HG02943 (cell line): ENCODE measurements at regions not wholly inside any gene's neighbourhood (a gene's known extent, or its start where the extent isn't known, plus 50 kb on each side); places are given as distances from the start of the nearest gene placed in this dataset.

Source experiments
- ATAC-seq: cut with Tn5 transposase; IDR thresholded peaks from one replicate; pipeline ENCODE4 v1.9.1; 2021; ENCODE audit warnings: mild to moderate bottlenecking, low read depth, moderate library complexity; ENCODE audit not compliant: unreplicated experiment

DNA sequence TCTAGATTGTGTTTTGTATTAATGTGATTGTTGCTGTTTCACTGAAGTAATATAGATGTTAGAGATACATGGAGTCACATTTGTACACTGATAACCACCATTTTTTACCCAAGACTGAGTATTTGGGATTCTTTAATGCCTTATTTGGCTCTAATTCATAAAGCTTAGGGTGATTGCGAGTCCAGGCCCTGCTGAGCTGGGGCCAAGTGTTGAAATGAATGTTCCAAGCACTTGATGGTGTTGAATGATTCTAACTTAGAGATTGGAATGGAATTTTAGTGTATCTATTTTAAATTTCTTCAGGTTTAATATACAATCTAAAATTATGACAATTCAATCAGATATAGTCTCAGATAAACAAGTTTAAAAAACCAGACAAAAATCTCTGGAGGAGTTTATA, 329.4 kb upstream of the SLC35B3 start:
- ATAC-seq: no peak

DNA sequence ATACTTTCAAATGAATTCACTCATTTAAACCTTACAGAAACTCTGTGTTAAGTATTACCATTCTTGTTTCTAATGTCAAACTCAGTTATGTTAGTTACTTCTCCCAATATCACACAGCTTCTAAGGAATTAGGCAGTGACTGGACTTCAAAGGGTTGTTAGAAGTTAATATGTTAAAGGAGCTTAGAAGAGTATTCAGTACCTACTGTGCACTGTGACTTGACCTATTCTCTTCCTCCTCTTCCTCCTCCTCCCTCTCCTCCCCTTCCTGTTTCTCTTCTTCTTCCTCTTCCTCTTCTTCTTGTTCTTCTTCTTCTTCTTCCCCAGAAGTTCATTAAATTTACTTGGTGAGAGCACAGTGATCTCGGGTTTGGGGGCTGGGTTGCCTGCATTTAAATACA, 325.6 kb upstream of the SLC35B3 start:
- ATAC-seq: no peak

DNA sequence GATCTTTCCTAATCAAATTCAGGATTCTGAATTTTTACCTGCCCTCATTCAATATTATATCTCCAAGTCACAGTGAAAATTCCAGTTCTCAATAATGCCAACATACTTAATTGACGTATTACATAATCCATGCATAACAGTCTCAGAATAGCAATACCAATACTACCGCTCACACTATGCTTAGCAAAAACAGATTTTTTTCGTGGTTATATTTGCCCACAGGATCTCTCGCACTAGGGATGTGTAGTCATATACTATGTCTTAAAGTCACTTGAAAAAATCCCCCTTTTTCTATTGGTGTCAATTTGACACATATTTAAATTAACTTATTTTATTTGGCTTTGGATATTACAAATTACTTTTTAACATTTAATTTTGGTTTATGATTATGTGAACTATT, 323.1 kb upstream of the SLC35B3 start:
- ATAC-seq: no peak

DNA sequence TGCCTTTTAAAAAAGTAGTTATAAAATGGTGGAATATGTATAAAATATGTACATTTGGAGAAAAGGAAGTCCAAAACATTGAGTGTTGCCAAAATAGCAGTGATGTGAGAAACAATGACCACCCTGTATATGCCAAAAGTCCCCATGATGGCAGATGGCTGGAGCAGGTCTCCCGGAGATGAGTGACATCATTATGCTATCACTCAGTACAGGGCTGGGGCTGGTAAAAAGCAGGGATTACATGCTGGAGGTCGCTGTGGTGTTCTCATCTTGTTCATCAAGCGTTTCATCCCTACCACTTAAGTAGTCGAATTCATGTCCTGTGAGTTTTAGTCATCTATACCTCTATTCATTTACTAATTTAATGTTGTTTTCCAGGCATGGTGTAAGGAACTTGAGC, 315.3 kb upstream of the SLC35B3 start:
- no peak for ATAC-seq

DNA sequence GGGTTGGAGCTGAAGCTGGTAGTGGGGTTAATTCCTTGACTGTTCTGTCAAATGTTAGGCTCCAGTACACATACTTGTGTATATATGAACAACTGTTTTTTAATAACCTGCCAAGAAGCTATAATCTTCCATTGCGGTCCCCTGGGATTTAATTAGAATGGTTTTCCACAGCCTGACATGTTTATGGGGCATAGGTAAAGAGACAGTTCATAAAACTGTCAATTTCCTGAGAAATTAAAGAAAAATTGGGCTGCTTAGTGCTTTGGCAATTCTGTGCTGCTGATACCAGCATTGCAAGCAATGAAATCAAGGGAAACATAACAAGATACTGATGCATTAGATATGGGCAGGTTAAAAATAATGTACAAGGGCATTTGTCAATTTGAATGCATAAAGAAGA, 314.1 kb upstream of the SLC35B3 start:
- ATAC-seq: no peak

DNA sequence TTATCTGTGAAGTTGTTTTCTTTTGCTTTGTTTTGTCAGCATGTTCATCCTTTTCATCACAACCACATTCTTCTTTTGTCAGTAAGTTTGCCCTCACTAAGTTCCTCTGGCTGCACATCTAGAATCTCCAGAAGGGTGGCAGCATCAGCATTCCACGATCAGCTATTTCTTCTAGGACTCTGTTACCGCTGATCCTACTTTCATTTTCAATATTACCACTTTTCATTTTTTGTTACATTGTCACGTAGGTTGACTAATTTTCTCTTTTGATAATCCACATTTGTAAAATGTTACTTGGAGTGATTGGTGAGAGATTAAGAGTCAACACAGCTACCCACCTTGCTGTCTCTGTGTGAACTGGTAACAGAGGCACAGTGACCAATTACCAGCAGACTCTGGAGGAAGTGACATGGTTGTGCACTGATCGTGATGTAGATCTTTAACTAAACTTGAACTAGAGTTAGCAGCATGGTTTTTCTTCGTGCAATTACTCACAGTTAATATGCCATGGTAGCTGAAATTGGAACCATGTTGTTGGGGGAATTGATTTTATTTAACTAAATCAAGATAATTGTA, 307.9 kb upstream of the SLC35B3 start:
- ATAC-seq: peak; percentile 87

DNA sequence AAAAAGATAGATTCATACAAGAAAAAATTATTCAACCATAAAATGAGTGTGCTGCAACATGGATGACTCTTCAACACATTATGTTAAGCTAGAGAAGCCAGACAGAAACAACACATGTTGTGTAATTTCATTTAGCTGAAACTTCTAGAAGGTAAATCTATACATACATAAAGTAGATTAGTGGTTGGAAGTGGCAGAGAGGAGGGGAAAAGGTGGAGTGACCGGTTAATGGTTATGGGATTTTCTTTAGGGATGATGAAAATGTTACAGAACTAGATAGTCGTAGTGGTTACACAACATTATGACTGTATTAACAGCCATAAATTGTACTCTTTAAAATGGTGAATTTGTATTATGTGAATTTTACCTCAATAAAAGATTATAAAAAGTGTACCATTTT, 304.1 kb upstream of the SLC35B3 start:
- no peak for ATAC-seq

DNA sequence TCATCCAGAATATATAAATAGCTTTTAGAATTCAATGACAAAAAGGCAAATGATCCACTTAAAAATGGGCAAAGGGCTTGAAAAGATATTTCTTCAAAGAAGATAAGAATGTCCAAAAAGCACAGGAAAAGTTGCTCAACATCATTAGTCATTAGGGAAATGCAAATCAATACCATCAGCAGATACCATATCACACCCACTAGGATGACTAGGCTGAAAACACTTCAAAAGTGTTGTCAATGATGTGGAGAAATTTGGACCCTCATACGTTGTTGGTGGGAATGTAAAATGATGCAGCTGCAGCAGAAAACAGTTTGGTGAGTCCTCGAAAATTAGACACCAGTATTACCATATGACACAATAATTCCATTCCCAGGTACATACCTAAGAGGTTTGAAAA, 303.6 kb upstream of the SLC35B3 start:
- no peak for ATAC-seq

DNA sequence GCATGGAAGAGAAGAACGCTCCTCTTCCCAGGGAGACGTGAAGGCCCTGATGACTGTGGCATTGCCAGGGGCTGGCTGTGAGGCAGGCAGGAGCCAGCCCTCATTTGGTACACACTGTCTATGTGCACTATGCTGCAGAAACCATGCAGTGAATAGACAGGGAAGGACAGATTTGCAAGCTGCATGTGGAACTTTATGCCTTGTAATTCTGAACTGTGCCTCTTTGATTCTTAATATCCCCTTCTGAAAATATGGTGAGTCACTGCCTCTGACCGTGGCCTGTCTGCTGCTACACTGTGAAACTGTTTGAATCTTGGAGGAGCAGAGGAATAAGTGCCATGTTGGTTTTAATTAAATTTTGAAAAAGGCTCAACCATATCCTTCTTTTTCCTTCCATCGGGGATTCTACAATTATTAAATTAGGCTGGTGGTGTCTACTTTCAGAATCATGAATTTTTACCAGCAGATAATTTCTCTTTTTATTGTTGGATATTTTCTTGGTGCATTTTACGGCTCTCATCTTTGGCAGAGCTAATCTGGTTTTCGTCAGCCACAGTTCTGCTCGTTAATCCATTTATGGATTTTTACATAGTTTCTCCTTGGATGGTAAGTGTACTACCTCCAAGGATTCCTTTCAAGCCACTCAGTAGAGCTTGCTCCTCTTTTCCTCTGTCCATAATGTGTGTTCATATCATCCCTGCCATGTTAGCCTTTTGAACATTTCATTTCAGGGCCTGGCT, 301.0 kb upstream of the SLC35B3 start:
- no peak for ATAC-seq

DNA sequence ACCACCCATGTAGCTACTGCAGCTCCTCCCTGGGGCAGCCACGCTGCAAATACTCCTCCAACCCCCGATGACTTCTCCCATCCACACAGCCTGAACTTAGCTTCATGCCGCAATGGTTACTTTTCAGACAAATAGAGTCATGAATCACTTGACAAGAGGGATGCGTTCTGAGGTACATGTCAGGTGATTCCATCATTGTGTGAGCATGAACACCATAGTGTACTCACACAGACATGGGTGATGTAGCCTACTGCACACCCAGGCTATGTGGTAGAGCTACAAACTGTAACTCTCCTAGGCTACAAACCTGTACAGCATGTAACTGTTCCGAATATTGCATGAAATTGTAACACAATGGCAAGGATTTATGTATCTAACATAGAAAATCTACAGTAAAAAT, 298.5 kb upstream of the SLC35B3 start:
- no peak for ATAC-seq

DNA sequence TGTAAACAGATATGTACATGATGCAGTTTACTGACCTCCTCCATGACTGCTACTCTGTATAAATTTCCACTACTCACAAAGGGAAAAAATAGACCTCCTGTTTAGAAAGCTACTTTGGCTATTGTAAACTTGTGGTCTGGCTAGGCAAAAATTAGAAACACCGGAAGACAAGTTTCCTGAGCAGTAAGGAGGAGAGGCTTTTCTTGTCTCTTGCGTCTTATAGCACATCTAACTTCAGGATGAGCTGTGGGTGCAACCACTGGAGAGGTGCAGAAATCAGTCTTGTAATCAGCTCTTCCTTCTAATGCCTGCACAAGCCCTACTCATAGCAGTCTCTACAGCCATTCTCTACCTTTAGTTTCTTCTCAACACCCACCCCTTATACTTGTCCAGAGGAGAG, 296.5 kb upstream of the SLC35B3 start:
- ATAC-seq: no peak

DNA sequence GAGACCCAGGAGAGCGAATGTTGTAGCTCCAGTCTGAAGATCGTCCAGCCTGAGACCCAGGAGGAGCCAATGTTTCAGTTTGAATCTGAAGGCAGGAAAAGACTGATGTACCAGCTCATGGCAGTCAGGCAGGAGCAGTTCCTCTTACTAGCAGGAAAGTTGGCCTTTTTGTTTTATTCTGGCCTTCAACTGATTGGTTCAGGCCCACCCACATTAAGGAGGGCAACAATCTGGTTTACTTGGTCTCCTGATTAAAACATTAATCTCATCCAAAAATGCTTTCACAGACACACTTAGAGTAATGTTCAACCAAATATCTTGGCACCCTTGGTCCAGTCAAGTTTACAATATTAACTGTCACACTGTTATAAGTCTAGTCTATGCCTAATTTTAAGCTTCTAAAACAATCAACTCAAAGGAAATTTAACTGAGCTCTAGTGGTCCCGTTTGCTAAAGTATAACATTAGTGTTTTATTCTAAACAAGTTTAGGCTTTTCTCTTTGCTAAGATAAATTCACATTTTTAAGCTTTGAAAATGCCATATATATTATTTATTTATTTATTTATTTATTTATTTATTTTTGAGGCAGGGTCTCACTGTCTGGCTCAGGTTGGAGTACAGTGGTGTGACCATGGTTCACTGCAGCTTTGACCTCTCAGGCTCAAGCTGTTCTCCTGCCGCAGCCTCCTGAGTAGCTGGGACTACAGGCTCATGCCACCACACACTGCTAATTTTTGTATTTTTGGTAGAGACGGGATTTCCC, 275.5 kb upstream of the SLC35B3 start:
- no peak for ATAC-seq

DNA sequence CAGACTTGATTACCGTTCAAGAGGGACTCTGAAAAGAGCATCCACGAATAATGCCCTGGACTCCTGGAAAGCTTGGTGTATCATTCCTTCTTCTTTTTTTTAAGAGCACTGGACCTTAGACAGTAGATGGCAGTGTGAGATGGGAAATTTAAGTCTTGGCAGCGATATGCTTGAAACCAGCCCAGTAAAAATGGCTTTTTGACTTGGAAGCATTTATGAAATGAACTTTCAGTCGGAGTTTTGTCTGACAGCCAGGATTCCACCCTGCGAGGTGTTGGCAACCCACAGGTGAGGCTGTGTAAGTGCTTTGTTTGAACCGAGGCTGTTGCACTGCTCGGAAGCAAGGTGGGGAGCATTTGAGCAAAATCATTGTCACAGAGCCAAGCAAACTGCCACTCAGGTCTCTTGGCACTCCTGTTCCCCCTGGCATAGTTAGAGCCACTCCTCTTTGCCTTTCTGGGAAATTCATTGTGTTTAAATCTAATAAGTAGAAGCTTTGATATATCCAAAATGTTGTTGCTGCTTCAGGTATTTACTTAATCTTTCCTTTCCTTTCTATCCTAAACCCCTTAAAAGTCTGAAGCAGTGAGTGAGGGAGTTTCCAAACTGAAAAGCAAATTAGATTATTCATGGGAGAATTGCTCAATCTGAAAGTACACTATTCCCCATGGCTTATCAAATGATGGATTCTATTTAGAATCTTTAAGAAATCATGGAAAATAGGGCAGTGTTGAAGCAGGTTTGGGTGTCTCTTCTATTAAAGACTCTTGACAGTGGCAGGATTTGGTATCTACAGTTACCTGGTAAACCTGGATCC, 272.8 kb upstream of the SLC35B3 start:
- ATAC-seq: no peak

DNA sequence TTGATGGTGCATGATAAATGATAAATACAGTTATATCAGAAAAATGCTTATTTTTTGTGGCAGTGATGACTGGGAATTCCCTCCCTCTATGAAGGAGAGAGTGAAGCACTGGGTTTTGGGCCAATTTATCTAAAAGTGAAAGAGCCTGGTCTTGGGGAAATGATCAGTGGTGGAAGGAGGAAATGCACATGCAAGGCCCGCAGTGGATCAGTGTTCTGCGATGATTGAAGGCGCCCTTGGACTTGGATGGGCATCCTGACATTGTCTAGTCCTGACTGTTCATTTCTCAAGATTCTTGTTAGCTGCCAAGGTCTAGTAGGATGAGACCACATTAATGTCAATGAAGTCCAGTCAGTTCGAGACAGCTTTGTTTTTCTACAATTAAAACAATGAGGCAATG, 272.0 kb upstream of the SLC35B3 start:
- ATAC-seq: no peak

DNA sequence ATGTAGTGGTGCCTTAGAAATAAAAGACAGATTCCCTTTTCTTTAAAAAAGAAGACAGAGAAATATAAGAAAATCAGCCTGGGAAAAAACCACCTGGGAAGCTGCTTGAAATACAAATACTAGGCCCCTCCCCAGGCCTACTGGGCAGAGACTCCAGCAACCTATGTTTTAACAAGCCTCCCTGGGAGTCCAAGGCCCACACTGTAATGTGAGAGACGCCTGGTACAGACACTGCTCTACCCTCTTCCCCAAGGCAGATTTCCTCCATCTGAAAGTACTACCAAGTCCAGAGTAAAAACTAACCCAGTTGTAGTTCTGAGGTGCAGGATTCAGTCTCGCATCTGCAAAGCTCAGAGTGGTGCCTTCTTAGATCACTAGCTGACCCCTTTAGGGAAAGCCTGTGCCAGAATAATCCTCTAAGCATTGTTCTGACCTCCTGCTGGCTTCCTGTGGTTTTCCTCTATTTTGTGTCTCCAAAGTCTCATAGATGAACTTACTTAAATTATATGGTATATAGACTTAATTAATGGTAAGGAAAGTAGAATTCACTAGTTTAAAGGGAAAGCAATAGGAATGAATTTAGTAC, 270.2 kb upstream of the SLC35B3 start:
- ATAC-seq: no peak

DNA sequence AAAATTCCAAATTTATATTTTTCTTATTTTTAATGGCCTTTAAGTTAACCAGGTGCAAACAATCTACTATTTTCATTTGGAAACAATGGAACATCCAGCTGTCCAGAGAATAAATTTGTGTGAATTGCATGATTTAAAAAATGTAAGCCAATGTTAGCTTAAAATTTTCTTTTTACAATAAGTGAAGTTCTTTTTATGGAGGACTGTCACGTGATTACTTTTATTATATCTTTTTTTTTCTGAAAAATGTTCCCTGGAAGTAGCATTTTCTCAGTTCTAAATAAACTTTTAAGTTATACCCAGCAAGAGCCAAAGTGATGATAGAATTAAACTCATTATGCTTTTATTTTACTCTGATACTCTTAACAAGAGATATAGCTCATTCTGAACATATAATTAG, 267.7 kb upstream of the SLC35B3 start:
- ATAC-seq: no peak

DNA sequence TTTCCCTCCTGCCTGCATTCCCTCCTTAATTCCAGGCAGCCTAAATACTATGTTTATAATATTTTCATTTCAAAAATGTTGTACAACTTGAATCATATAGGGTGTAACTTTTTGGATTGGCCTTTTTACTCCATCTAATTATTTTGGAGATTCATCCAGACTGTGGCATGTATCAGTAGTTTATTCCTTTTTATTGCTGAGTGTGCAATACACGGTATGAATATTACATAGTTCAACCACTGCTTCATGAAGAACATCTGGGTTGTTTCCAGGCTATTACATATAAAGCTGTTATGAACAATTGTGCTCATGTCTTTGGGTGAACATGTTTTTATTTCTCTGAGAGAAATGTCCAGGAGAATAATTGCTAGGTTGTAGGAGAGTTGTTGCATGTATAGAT, 253.5 kb upstream of the SLC35B3 start:
- ATAC-seq: no peak

DNA sequence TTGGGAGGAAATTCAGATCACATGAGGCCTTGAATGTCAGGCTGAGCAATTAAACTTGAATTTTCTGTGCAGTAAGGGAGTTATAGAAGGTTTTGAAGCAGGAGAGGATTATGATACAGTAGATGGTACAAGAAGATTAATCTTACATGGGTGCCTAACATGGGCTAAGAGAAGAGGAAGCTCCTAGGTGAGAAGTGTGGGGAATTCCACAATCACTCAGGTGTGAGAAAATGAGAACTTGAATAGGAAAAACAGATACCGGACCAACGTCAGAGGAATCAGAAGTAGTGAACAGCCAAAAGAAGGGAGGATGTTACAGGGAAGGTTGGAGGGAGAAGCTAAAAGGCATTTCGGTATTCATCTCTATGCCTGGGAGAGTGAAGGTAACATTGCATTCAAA, 250.7 kb upstream of the SLC35B3 start:
- ATAC-seq: no peak

DNA sequence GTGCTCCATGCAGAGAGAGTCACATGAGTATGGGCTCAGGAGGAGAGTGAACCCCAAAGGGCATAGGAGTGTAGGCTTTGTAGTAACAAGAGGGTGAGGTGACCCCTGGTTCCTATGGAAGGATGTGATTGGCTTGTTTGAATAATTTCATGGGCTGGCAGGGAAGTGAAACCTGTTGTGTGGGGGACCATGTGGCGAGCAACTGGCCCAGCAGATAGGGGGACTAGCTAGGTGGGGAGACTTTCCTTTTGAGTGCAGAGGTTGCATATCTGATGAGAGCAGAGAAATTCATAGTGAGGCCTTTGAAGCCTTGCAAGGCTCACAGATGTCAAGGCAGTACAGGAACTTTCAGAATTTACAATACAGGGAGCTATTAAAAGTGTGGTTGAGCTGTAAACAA, 247.9 kb upstream of the SLC35B3 start:
- ATAC-seq: no peak

DNA sequence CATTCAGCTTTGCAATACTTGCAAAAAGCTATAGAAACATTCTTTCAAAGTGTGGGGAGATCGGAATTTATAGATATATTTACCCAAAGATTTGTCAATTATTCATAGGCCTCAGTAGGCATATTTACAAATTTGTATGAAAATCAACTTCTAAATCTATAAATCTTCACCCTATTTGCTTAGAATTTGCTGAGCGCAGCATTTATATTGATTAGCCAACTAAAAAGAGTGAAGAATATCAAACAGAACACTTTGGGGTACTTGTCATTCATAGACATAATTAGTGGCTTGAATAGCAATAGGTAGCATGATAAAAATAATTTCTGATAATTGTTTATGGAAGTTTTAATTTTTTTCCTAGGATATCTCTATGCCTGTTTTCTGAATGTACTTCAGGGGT, 244.5 kb upstream of the SLC35B3 start:
- no peak for ATAC-seq

DNA sequence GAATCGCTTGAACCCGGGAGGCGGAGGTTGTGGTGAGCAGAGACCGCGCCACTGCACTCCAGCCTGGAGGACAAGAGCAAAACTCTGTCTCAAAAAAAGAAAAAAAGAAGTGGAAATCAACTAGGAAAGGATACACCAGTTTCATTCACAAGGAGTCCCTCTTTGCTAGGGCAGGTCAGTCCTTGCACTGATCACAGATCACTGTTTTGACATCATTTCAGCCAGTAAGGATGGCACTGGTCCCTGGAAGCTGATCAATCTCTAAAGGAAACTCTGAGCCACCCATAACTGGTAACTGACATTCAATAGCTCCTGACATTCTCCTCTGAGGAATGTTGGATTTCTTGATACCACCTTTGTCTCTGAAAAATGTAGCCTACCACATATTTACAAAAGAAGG, 243.1 kb upstream of the SLC35B3 start:
- ATAC-seq: no peak
